ENCODE measurements at regions not wholly inside any gene's neighbourhood (a gene's known extent, or its start where the extent isn't known, plus 50 kb on each side); places are given as distances from the start of the nearest gene placed in this dataset.

- Histone ChIP-seq H3K4me2 (no peak overlapping the region), H3K27ac (ENCODE audit: low read depth) (no peak overlapping the region), H3K27me3 (ENCODE audit: insufficient read depth) (no peaks in the 10 kb centered on the region), H3K9me2 (ENCODE audit: insufficient read depth) (peaks cover 6% of the 10 kb centered on the region; the same call in 1 of the 2 replicates), H3K36me3 (ENCODE audit: insufficient read depth) (0 out of 2 replicates have a peak, but pooled peaks cover 3% of the 10 kb centered on the region), H3K4me3 (no peak overlapping the region), H3F3A (replicated peaks; ENCODE audit: low read depth) (no peaks in the 10 kb centered on the region), H2AFZ (no peak overlapping the region), H3K4me1 (ENCODE audit: insufficient read depth) (no peaks in the 10 kb centered on the region), H3K79me2 (replicated peaks; ENCODE audit: insufficient read depth) (no peaks in the 10 kb centered on the region), H4K20me1 (replicated peaks; ENCODE audit: insufficient read depth) (no peaks in the 10 kb centered on the region)
- H3K27ac Mint-ChIP-seq, result no peak overlapping the region
- H3K36me3 Mint-ChIP-seq (ENCODE audit: low read depth), result no peaks in the 10 kb centered on the region
- no peaks in the 10 kb centered on the region for H3K9me3 Mint-ChIP-seq
- H3K27me3 Mint-ChIP-seq (ENCODE audit: insufficient read depth, low read depth, poor library complexity), result peaks cover 2% of the 10 kb centered on the region
- H3K4me3 Mint-ChIP-seq, result no peak overlapping the region
- peaks cover 4% of the 10 kb centered on the region; the same call in 1 of the 3 replicates for H3K4me1 Mint-ChIP-seq
- no peak for DNase-seq (ENCODE audit: low spot score)
- ATAC-seq, result no peak
- no peak for TF ChIP-seq ZNF462 (CRISPR knock-in tag; IDR thresholded peaks at IDR 0.05)
- no peak for TF ChIP-seq NANOG (IDR thresholded peaks at IDR 0.05; ENCODE audit: borderline replicate concordance)
- no peak for TF ChIP-seq EZH2 (IDR thresholded peaks at IDR 0.05; ENCODE audit: low read depth, unreplicated experiment)
- TF ChIP-seq JUNB (IDR thresholded peaks at IDR 0.05; ENCODE audit: unreplicated experiment), result no peak
- no peak for TF ChIP-seq CREB1 (CRISPR knock-in tag; IDR thresholded peaks at IDR 0.05; ENCODE audit: low read depth)
- no peak for TF ChIP-seq ZNF114 (CRISPR knock-in tag; IDR thresholded peaks at IDR 0.05)
- TF ChIP-seq, protein P1, sequence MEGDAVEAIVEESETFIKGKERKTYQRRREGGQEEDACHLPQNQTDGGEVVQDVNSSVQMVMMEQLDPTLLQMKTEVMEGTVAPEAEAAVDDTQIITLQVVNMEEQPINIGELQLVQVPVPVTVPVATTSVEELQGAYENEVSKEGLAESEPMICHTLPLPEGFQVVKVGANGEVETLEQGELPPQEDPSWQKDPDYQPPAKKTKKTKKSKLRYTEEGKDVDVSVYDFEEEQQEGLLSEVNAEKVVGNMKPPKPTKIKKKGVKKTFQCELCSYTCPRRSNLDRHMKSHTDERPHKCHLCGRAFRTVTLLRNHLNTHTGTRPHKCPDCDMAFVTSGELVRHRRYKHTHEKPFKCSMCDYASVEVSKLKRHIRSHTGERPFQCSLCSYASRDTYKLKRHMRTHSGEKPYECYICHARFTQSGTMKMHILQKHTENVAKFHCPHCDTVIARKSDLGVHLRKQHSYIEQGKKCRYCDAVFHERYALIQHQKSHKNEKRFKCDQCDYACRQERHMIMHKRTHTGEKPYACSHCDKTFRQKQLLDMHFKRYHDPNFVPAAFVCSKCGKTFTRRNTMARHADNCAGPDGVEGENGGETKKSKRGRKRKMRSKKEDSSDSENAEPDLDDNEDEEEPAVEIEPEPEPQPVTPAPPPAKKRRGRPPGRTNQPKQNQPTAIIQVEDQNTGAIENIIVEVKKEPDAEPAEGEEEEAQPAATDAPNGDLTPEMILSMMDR (conservative IDR thresholded peaks at IDR 0.05; ENCODE audit: low read depth in 2 of 2), result no peak
- TF ChIP-seq STAT1 (IDR thresholded peaks at IDR 0.05; ENCODE audit: unreplicated experiment), result no peak
- no peak for TF ChIP-seq ETS1 (IDR thresholded peaks at IDR 0.05)
- no peak for TF ChIP-seq EZH2phosphoT487 (IDR thresholded peaks at IDR 0.05; ENCODE audit: unreplicated experiment)
- TF ChIP-seq, protein P2, sequence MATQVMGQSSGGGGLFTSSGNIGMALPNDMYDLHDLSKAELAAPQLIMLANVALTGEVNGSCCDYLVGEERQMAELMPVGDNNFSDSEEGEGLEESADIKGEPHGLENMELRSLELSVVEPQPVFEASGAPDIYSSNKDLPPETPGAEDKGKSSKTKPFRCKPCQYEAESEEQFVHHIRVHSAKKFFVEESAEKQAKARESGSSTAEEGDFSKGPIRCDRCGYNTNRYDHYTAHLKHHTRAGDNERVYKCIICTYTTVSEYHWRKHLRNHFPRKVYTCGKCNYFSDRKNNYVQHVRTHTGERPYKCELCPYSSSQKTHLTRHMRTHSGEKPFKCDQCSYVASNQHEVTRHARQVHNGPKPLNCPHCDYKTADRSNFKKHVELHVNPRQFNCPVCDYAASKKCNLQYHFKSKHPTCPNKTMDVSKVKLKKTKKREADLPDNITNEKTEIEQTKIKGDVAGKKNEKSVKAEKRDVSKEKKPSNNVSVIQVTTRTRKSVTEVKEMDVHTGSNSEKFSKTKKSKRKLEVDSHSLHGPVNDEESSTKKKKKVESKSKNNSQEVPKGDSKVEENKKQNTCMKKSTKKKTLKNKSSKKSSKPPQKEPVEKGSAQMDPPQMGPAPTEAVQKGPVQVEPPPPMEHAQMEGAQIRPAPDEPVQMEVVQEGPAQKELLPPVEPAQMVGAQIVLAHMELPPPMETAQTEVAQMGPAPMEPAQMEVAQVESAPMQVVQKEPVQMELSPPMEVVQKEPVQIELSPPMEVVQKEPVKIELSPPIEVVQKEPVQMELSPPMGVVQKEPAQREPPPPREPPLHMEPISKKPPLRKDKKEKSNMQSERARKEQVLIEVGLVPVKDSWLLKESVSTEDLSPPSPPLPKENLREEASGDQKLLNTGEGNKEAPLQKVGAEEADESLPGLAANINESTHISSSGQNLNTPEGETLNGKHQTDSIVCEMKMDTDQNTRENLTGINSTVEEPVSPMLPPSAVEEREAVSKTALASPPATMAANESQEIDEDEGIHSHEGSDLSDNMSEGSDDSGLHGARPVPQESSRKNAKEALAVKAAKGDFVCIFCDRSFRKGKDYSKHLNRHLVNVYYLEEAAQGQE (IDR thresholded peaks at IDR 0.05; ENCODE audit: unreplicated experiment), result no peak
- no peak for TF ChIP-seq POLR2AphosphoS5 (IDR thresholded peaks at IDR 0.05; ENCODE audit: low read depth)
- TF ChIP-seq ZNF331 (CRISPR knock-in tag; IDR thresholded peaks at IDR 0.05; ENCODE audit: low read depth), result no peak
Observed at GRCh38 chr10:2410049-2410448, 657.3 kb upstream of the PFKP start.
